ENCODE measurements at regions not wholly inside any gene's neighbourhood (a gene's known extent, or its start where the extent isn't known, plus 50 kb on each side); places are given as distances from the start of the nearest gene placed in this dataset.

- DNase-seq (no peak), ATAC-seq (no peak)
- H3K9me3 ChIP-seq (ENCODE audit: control insufficient read depth in 2 of 3, low read length in 3 of 3): no peaks in the 10 kb centered on the region
- H3K27me3 Mint-ChIP-seq: no peaks in the 10 kb centered on the region
- H3K27me3 ChIP-seq (ENCODE audit: control insufficient read depth in 2 of 2, insufficient read depth in 2 of 2, low read length in 2 of 2): no peaks in the 10 kb centered on the region
- POLR2A ChIA-PET: no interaction called here
- H3K4me3 ChIP-seq (ENCODE audit: low read length): no peak overlapping the region
- intact Hi-C loops (cut with micrococcal nuclease): no loop called here
- H3K27ac Mint-ChIP-seq: no peak overlapping the region
- no peaks in the 10 kb centered on the region for H3K4me1 Mint-ChIP-seq
- no peaks in the 10 kb centered on the region for H3K4me1 ChIP-seq (ENCODE audit: control insufficient read depth in 2 of 2, insufficient read depth in 2 of 2, low read length in 2 of 2)
- H3K4me3 Mint-ChIP-seq: no peak overlapping the region
- H3K9me3 Mint-ChIP-seq: peaks cover 3 to 24% (median 13%) of the 10 kb centered on the region in 11 donors
- CTCF ChIA-PET: no interaction called here
- H3K36me3 ChIP-seq (ENCODE audit: control insufficient read depth in 2 of 3, insufficient read depth in 3 of 3, low read length in 3 of 3): no peaks in the 10 kb centered on the region
- H3K36me3 Mint-ChIP-seq: no peaks in the 10 kb centered on the region
- H3K27ac ChIP-seq (ENCODE audit: low read depth, low read length): no peak overlapping the region
Observed at GRCh38 chr14:83287300-83287699, 1753.6 kb upstream of the SEL1L start.

GRCh38 chr14:83289390-83289789, 1755.7 kb upstream of the SEL1L start:
- no peaks in the 10 kb centered on the region for H3K27me3 Mint-ChIP-seq
- no peaks in the 10 kb centered on the region for H3K36me3 ChIP-seq (ENCODE audit: control insufficient read depth in 2 of 3, insufficient read depth in 3 of 3, low read length in 3 of 3)
- POLR2A ChIA-PET: no interaction called here
- CTCF ChIA-PET: no interaction called here
- peaks cover under 1 to 22% (median 12%) of the 10 kb centered on the region in 11 donors for H3K9me3 Mint-ChIP-seq
- no peaks in the 10 kb centered on the region for H3K4me1 ChIP-seq (ENCODE audit: control insufficient read depth in 2 of 2, insufficient read depth in 2 of 2, low read length in 2 of 2)
- no peak for DNase-seq
- H3K27ac Mint-ChIP-seq: no peak overlapping the region
- ATAC-seq: no peak
- H3K27ac ChIP-seq (ENCODE audit: low read depth, low read length): no peak overlapping the region
- H3K36me3 Mint-ChIP-seq: no peaks in the 10 kb centered on the region
- no peak overlapping the region for H3K4me3 Mint-ChIP-seq
- no peak overlapping the region for H3K4me3 ChIP-seq (ENCODE audit: low read length)
- no peaks in the 10 kb centered on the region for H3K27me3 ChIP-seq (ENCODE audit: control insufficient read depth in 2 of 2, insufficient read depth in 2 of 2, low read length in 2 of 2)
- H3K9me3 ChIP-seq (ENCODE audit: control insufficient read depth in 2 of 3, low read length in 3 of 3): no peaks in the 10 kb centered on the region
- intact Hi-C loops (cut with micrococcal nuclease): no loop called here
- H3K4me1 Mint-ChIP-seq: no peaks in the 10 kb centered on the region

GRCh38 chr14:83289896-83290295, 1756.2 kb upstream of the SEL1L start:
- POLR2A ChIA-PET: no interaction called here
- Histone ChIP-seq H3K4me3 (ENCODE audit: low read length) (no peak overlapping the region), H3K27me3 (ENCODE audit: control insufficient read depth in 2 of 2, insufficient read depth in 2 of 2, low read length in 2 of 2) (no peaks in the 10 kb centered on the region), H3K4me1 (ENCODE audit: control insufficient read depth in 2 of 2, insufficient read depth in 2 of 2, low read length in 2 of 2) (no peaks in the 10 kb centered on the region), H3K27ac (ENCODE audit: low read depth, low read length) (no peak overlapping the region), H3K9me3 (ENCODE audit: control insufficient read depth in 2 of 3, low read length in 3 of 3) (no peaks in the 10 kb centered on the region), H3K36me3 (ENCODE audit: control insufficient read depth in 2 of 3, insufficient read depth in 3 of 3, low read length in 3 of 3) (no peaks in the 10 kb centered on the region)
- DNase-seq (no peak), ATAC-seq (no peak)
- H3K4me3 Mint-ChIP-seq: no peak overlapping the region
- CTCF ChIA-PET: no interaction called here
- no peak overlapping the region for H3K27ac Mint-ChIP-seq
- H3K9me3 Mint-ChIP-seq: peaks cover 0 to 23% (median 14%) of the 10 kb centered on the region in 11 donors
- H3K27me3 Mint-ChIP-seq: no peaks in the 10 kb centered on the region
- H3K36me3 Mint-ChIP-seq: no peaks in the 10 kb centered on the region
- no peaks in the 10 kb centered on the region for H3K4me1 Mint-ChIP-seq
- intact Hi-C loops (cut with micrococcal nuclease): no loop called here

- Mint-ChIP-seq H3K4me3 (no peak overlapping the region), H3K36me3 (no peaks in the 10 kb centered on the region), H3K27ac (no peak overlapping the region), H3K4me1 (no peaks in the 10 kb centered on the region), H3K9me3 (peaks cover 0 to 28% (median 14%) of the 10 kb centered on the region in 11 donors), H3K27me3 (no peaks in the 10 kb centered on the region)
- no peaks in the 10 kb centered on the region for H3K27me3 ChIP-seq (ENCODE audit: control insufficient read depth in 2 of 2, insufficient read depth in 2 of 2, low read length in 2 of 2)
- no peak for DNase-seq
- ATAC-seq: no peak
- H3K9me3 ChIP-seq (ENCODE audit: control insufficient read depth in 2 of 3, low read length in 3 of 3): no peaks in the 10 kb centered on the region
- POLR2A ChIA-PET: no interaction called here
- H3K27ac ChIP-seq (ENCODE audit: low read depth, low read length): no peak overlapping the region
- CTCF ChIA-PET: no interaction called here
- intact Hi-C loops (cut with micrococcal nuclease): no loop called here
- H3K4me1 ChIP-seq (ENCODE audit: control insufficient read depth in 2 of 2, insufficient read depth in 2 of 2, low read length in 2 of 2): no peaks in the 10 kb centered on the region
- no peaks in the 10 kb centered on the region for H3K36me3 ChIP-seq (ENCODE audit: control insufficient read depth in 2 of 3, insufficient read depth in 3 of 3, low read length in 3 of 3)
- H3K4me3 ChIP-seq (ENCODE audit: low read length): no peak overlapping the region
Observed at GRCh38 chr14:83290447-83290846, 1756.8 kb upstream of the SEL1L start.

- ChIA-PET CTCF (no interaction called here), POLR2A (no interaction called here)
- no peaks in the 10 kb centered on the region for H3K4me1 ChIP-seq (ENCODE audit: control insufficient read depth in 2 of 2, insufficient read depth in 2 of 2, low read length in 2 of 2)
- H3K27ac Mint-ChIP-seq: no peak overlapping the region
- H3K4me1 Mint-ChIP-seq: no peaks in the 10 kb centered on the region
- H3K9me3 ChIP-seq (ENCODE audit: control insufficient read depth in 2 of 3, low read length in 3 of 3): no peaks in the 10 kb centered on the region
- no peak overlapping the region for H3K4me3 Mint-ChIP-seq
- no peaks in the 10 kb centered on the region for H3K36me3 ChIP-seq (ENCODE audit: control insufficient read depth in 2 of 3, insufficient read depth in 3 of 3, low read length in 3 of 3)
- H3K27me3 ChIP-seq (ENCODE audit: control insufficient read depth in 2 of 2, insufficient read depth in 2 of 2, low read length in 2 of 2): no peaks in the 10 kb centered on the region
- peaks cover 1 to 29% (median 12%) of the 10 kb centered on the region in 11 donors for H3K9me3 Mint-ChIP-seq
- H3K27ac ChIP-seq (ENCODE audit: low read depth, low read length): no peak overlapping the region
- H3K36me3 Mint-ChIP-seq: no peaks in the 10 kb centered on the region
- intact Hi-C loops (cut with micrococcal nuclease): no loop called here
- no peaks in the 10 kb centered on the region for H3K27me3 Mint-ChIP-seq
- no peak for ATAC-seq
- H3K4me3 ChIP-seq (ENCODE audit: low read length): no peak overlapping the region
- DNase-seq: no peak
Observed at GRCh38 chr14:83291714-83292113, 1758.1 kb upstream of the SEL1L start.

GRCh38 chr14:83294941-83295340, 1761.3 kb upstream of the SEL1L start:
- Histone ChIP-seq H3K27me3 (ENCODE audit: control insufficient read depth in 2 of 2, insufficient read depth in 2 of 2, low read length in 2 of 2) (no peaks in the 10 kb centered on the region), H3K36me3 (ENCODE audit: control insufficient read depth in 2 of 3, insufficient read depth in 3 of 3, low read length in 3 of 3) (no peaks in the 10 kb centered on the region), H3K9me3 (ENCODE audit: control insufficient read depth in 2 of 3, low read length in 3 of 3) (no peaks in the 10 kb centered on the region), H3K4me3 (ENCODE audit: low read length) (no peak overlapping the region), H3K4me1 (ENCODE audit: control insufficient read depth in 2 of 2, insufficient read depth in 2 of 2, low read length in 2 of 2) (no peaks in the 10 kb centered on the region), H3K27ac (ENCODE audit: low read depth, low read length) (no peak overlapping the region)
- DNase-seq (no peak), ATAC-seq (no peak)
- Mint-ChIP-seq H3K27me3 (no peaks in the 10 kb centered on the region), H3K9me3 (peaks cover 0 to 19% (median 6%) of the 10 kb centered on the region in 11 donors), H3K4me3 (no peak overlapping the region), H3K27ac (no peak overlapping the region), H3K4me1 (no peaks in the 10 kb centered on the region), H3K36me3 (no peaks in the 10 kb centered on the region)
- CTCF ChIA-PET: no interaction called here
- intact Hi-C loops (cut with micrococcal nuclease): no loop called here
- POLR2A ChIA-PET: no interaction called here

GRCh38 chr14:83297361-83297760, 1763.7 kb upstream of the SEL1L start:
- Histone ChIP-seq H3K27ac (ENCODE audit: low read depth, low read length) (no peak overlapping the region), H3K27me3 (ENCODE audit: control insufficient read depth in 2 of 2, insufficient read depth in 2 of 2, low read length in 2 of 2) (no peaks in the 10 kb centered on the region), H3K9me3 (ENCODE audit: control insufficient read depth in 2 of 3, low read length in 3 of 3) (no peaks in the 10 kb centered on the region), H3K4me1 (ENCODE audit: control insufficient read depth in 2 of 2, insufficient read depth in 2 of 2, low read length in 2 of 2) (no peaks in the 10 kb centered on the region), H3K4me3 (ENCODE audit: low read length) (no peak overlapping the region), H3K36me3 (ENCODE audit: control insufficient read depth in 2 of 3, insufficient read depth in 3 of 3, low read length in 3 of 3) (no peaks in the 10 kb centered on the region)
- CTCF ChIA-PET: no interaction called here
- no peaks in the 10 kb centered on the region for H3K36me3 Mint-ChIP-seq
- POLR2A ChIA-PET: no interaction called here
- intact Hi-C loops (cut with micrococcal nuclease): no loop called here
- H3K27ac Mint-ChIP-seq: no peak overlapping the region
- no peak for ATAC-seq
- no peaks in the 10 kb centered on the region for H3K27me3 Mint-ChIP-seq
- peaks cover 1 to 16% (median 6%) of the 10 kb centered on the region in 11 donors for H3K9me3 Mint-ChIP-seq
- DNase-seq: no peak
- H3K4me1 Mint-ChIP-seq: no peaks in the 10 kb centered on the region
- no peak overlapping the region for H3K4me3 Mint-ChIP-seq

Measured in naive thymus-derived CD4-positive, alpha-beta T cell (primary cell).